Panc1 (cell line): ENCODE measurements at regions not wholly inside any gene's neighbourhood (a gene's known extent, or its start where the extent isn't known, plus 50 kb on each side); places are given as distances from the start of the nearest gene placed in this dataset.

Source experiments
- CTCF ChIP-seq: fragments of 450-650 bp; IDR thresholded peaks from 2 replicates; pipeline ENCODE4 v1.5.1; 2017; ENCODE audit warnings: mild to moderate bottlenecking
- SIN3A ChIP-seq: IDR thresholded peaks from 2 replicates; pipeline ENCODE4 v1.6.1; 2012; ENCODE audit warnings: low read depth, mild to moderate bottlenecking, low read length, moderate library complexity, borderline replicate concordance; ENCODE audit not compliant: insufficient read depth

GRCh38 chr10:128437786-128438345, 311.6 kb upstream of the MKI67 start:
- TF ChIP-seq SIN3A (no peak), CTCF (no peak)
